ENCODE measurements at regions not wholly inside any gene's neighbourhood (a gene's known extent, or its start where the extent isn't known, plus 50 kb on each side); places are given as distances from the start of the nearest gene placed in this dataset.

DNA sequence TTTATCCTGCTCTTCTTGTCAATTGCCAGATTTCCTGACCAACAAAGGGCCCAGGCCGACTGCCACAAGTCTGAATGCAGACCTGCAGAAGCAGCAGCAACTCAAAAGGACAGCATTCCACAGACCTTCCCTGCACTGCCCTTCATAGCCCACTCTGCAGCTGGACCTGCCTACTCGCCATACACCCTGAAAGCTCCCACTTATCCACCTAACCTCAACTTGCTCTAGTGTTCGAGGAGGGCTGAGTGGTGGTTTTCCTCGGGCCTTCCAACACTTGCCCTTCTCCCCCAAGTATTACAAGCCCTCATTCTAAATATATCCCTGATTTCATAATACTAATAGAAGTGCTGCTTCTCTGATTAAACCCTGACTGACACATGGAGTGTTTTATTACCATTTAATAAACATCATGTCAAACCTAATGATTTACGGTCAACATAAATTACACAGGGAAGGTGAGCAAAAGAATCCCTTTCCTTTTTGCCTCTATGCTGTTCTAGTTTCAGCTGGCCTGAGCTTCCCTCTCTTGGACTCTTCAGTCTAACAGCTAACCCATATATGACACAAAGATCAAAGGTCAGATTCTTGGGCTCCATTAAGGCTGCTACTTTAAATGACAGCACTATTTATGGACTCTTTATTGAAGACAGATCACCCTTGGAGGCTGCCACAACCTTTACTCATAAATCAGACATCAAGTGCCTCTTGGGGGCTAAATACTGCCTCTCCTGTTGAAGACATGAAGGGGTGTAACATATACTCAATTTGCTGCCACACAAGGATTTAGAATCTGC, 1546.9 kb upstream of the TMEM132C start:
- Histone ChIP-seq H3K9me3 (ENCODE audit: insufficient read depth, low read depth) (no peaks in the 10 kb centered on the region), H4K20me1 (ENCODE audit: insufficient read depth) (no peaks in the 10 kb centered on the region), H3K36me3 (ENCODE audit: low read depth) (no peaks in the 10 kb centered on the region), H3K4me2 (no peak overlapping the region), H3F3A (ENCODE audit: insufficient read depth, low read depth) (no peaks in the 10 kb centered on the region), H3K27ac (no peak overlapping the region), H2AFZ (no peak overlapping the region), H3K27me3 (ENCODE audit: insufficient read depth, low read depth) (peaks cover 15% of the 10 kb centered on the region; the same call in 1 of the 2 replicates), H3K4me3 (no peak overlapping the region), H3K9me2 (ENCODE audit: insufficient read depth) (no peaks in the 10 kb centered on the region), H3K79me2 (ENCODE audit: low read depth) (no peaks in the 10 kb centered on the region), H3K4me1 (replicated peaks; ENCODE audit: insufficient read depth) (no peaks in the 10 kb centered on the region)
- CTCF ChIA-PET = interaction anchor here (0.6 kb wide), 1 partner anchor 1387 kb away, joined by 3 read pairs; no protein-coding TSS in a partner anchor
- no TSS peak for BruUV-seq (replicated peaks)
- intact Hi-C loops (cut with micrococcal nuclease; ENCODE audit: unreplicated experiment) = no loop called here
- POLR2A ChIA-PET (ENCODE audit: unreplicated experiment) = no interaction called here
- TF ChIP-seq EZH2 (IDR thresholded peaks at IDR 0.05; ENCODE audit: low read depth) = no peak
- TF ChIP-seq CTCF (conservative IDR thresholded peaks at IDR 0.05) = no peak
- DNase-seq = no peak

DNA sequence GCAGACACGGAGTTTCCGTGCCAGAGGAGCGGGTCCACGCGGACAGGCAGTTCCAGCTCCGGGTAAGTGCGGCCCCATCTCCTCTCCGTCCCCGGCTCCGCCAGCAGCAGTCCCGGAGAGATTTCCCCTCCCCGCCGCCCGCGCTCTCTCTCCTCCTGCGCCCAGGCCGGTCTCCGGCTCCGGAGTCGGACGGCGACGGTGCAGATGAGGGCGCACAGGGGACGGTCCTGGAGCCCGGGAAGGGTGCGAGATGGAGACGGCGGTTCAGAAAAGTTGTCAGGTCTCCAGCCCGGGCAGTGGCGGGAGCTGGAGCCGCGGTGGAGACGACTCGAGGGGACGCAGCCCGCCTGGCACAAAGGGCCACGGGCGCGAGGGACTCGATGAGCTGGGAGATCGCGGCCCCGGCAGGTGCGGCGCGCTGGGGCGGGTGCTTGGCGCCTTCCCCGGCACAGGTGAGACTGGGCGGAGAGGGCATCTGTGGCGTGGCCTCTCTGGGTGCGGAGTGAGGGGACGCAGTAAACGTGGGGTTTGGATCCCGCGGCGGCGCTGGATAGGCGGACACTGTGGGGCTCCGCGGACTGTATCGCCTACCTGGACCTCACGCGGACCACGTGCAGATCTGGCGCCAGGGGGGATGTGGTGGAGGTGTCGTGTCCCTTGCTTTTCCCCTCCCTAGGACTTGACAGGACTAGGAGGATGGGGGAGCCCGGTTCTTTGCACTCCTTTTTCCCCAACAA, 1540.3 kb upstream of the TMEM132C start:
- no peak for TF ChIP-seq EZH2 (IDR thresholded peaks at IDR 0.05; ENCODE audit: low read depth)
- no peak for TF ChIP-seq CTCF (conservative IDR thresholded peaks at IDR 0.05)
- Histone ChIP-seq H3K36me3 (ENCODE audit: low read depth) (no peaks in the 10 kb centered on the region), H3K9me3 (ENCODE audit: insufficient read depth, low read depth) (no peaks in the 10 kb centered on the region), H3K4me3 (no peak overlapping the region), H3K9me2 (ENCODE audit: insufficient read depth) (no peaks in the 10 kb centered on the region), H2AFZ (no peak overlapping the region), H4K20me1 (ENCODE audit: insufficient read depth) (no peaks in the 10 kb centered on the region), H3K4me2 (no peak overlapping the region), H3F3A (ENCODE audit: insufficient read depth, low read depth) (no peaks in the 10 kb centered on the region), H3K27me3 (ENCODE audit: insufficient read depth, low read depth) (peaks cover 20% of the 10 kb centered on the region; the same call in 1 of the 2 replicates), H3K4me1 (replicated peaks; ENCODE audit: insufficient read depth) (no peaks in the 10 kb centered on the region), H3K79me2 (ENCODE audit: low read depth) (no peaks in the 10 kb centered on the region), H3K27ac (no peak overlapping the region)
- intact Hi-C loops (cut with micrococcal nuclease; ENCODE audit: unreplicated experiment) = no loop called here
- no TSS peak for BruUV-seq (replicated peaks)
- CTCF ChIA-PET = no interaction called here
- POLR2A ChIA-PET (ENCODE audit: unreplicated experiment) = no interaction called here
- no peak for DNase-seq

- H4K20me1 ChIP-seq (ENCODE audit: insufficient read depth) = no peaks in the 10 kb centered on the region
- no peaks in the 10 kb centered on the region for H3K36me3 ChIP-seq (ENCODE audit: low read depth)
- H3K4me2 ChIP-seq = no peak overlapping the region
- no peak for DNase-seq
- TF ChIP-seq CTCF (conservative IDR thresholded peaks at IDR 0.05) = no peak
- TF ChIP-seq EZH2 (IDR thresholded peaks at IDR 0.05; ENCODE audit: low read depth) = no peak
- no peaks in the 10 kb centered on the region for H3K9me2 ChIP-seq (ENCODE audit: insufficient read depth)
- H3K4me1 ChIP-seq (replicated peaks; ENCODE audit: insufficient read depth) = no peaks in the 10 kb centered on the region
- ChIA-PET CTCF (no interaction called here), POLR2A (ENCODE audit: unreplicated experiment) (no interaction called here)
- intact Hi-C loops (cut with micrococcal nuclease; ENCODE audit: unreplicated experiment) = no loop called here
- H3K79me2 ChIP-seq (ENCODE audit: low read depth) = no peaks in the 10 kb centered on the region
- H3K27ac ChIP-seq = no peak overlapping the region
- H3K27me3 ChIP-seq (ENCODE audit: insufficient read depth, low read depth) = peaks cover 20% of the 10 kb centered on the region; the same call in 1 of the 2 replicates
- H3K4me3 ChIP-seq = no peak overlapping the region
- H3K9me3 ChIP-seq (ENCODE audit: insufficient read depth, low read depth) = no peaks in the 10 kb centered on the region
- no TSS peak for BruUV-seq (replicated peaks)
- no peak overlapping the region for H2AFZ ChIP-seq
- H3F3A ChIP-seq (ENCODE audit: insufficient read depth, low read depth) = no peaks in the 10 kb centered on the region
Measured at GRCh38 chr12:126727218-126728075, 1539.5 kb upstream of the TMEM132C start.
